Progenitor cell of endocrine pancreas (in vitro differentiated cells): ENCODE measurements at regions not wholly inside any gene's neighbourhood (a gene's known extent, or its start where the extent isn't known, plus 50 kb on each side); places are given as distances from the start of the nearest gene placed in this dataset.
"Not testable (repeated sequence)": the region's sequence is repeated elsewhere in the genome, so short reads cannot be mapped to it uniquely, and the experiment has no call there.

Experiments
- DNase-seq: peaks from one replicate; pipeline ENCODE4 v3.0.0; 2021; ENCODE audit warnings: low spot score; ENCODE audit not compliant: unreplicated experiment
- H3K27ac Mint-ChIP-seq: 2 replicates; pipeline ENCODE4 v1.8.0; 2021; ENCODE audit warnings: mild to moderate bottlenecking, moderate library complexity, mixed read lengths
- H3K27me3 Mint-ChIP-seq: 2 replicates; pipeline ENCODE4 v1.8.0; 2021; ENCODE audit warnings: mixed read lengths
- H3K36me3 Mint-ChIP-seq: 2 replicates; pipeline ENCODE4 v1.8.0; 2022; ENCODE audit warnings: mixed read lengths; ENCODE audit not compliant: insufficient read depth
- H3K4me1 Mint-ChIP-seq: 2 replicates; pipeline ENCODE4 v1.8.0; 2021; ENCODE audit warnings: low read depth, mixed read lengths
- H3K4me3 Mint-ChIP-seq: 2 replicates; pipeline ENCODE4 v1.8.0; 2021; ENCODE audit warnings: low read depth, mild to moderate bottlenecking, moderate library complexity, mixed read lengths
- H3K9me3 Mint-ChIP-seq: 2 replicates; pipeline ENCODE4 v1.8.0; 2021; ENCODE audit warnings: low read depth, mixed read lengths
- CTCF ChIP-seq: fragments of 200-600 bp; sonication (generic); IDR thresholded peaks from one replicate; pipeline ENCODE4 v1.5.0; 2021; ENCODE audit warnings: antibody characterized with exemption, mild to moderate bottlenecking; ENCODE audit not compliant: unreplicated experiment

- Mint-ChIP-seq H3K27me3 (no peaks in the 10 kb centered on the region), H3K4me1 (no peaks in the 10 kb centered on the region), H3K36me3 (no peaks in the 10 kb centered on the region), H3K27ac (no peak overlapping the region), H3K4me3 (no peak overlapping the region), H3K9me3 (no peaks in the 10 kb centered on the region)
- DNase-seq = no peak
- TF ChIP-seq CTCF = no peak
These were observed 518.1 kb downstream of the UQCRFS1 start for GRCh38 chr19:28694812-28695211.

- Mint-ChIP-seq H3K9me3 (no peaks in the 10 kb centered on the region), H3K36me3 (no peaks in the 10 kb centered on the region), H3K4me3 (no peak overlapping the region), H3K27me3 (no peaks in the 10 kb centered on the region), H3K27ac (no peak overlapping the region), H3K4me1 (no peaks in the 10 kb centered on the region)
- no peak for DNase-seq
- TF ChIP-seq CTCF = no peak
These were observed 521.3 kb downstream of the UQCRFS1 start for GRCh38 chr19:28691683-28692082.

GRCh38 chr19:28689464-28689863 is 523.5 kb downstream of the UQCRFS1 start:
- not testable (repeated sequence) for H3K27ac Mint-ChIP-seq, H3K4me1 Mint-ChIP-seq, H3K27me3 Mint-ChIP-seq, H3K36me3 Mint-ChIP-seq, H3K9me3 Mint-ChIP-seq, H3K4me3 Mint-ChIP-seq, DNase-seq

GRCh38 chr19:28687296-28687695 is 525.7 kb downstream of the UQCRFS1 start:
- H3K27ac Mint-ChIP-seq = no peak overlapping the region
- no peaks in the 10 kb centered on the region for H3K9me3 Mint-ChIP-seq
- DNase-seq = no peak
- H3K36me3 Mint-ChIP-seq = no peaks in the 10 kb centered on the region
- H3K4me1 Mint-ChIP-seq = no peaks in the 10 kb centered on the region
- TF ChIP-seq CTCF = no peak
- peaks cover 4% of the 10 kb centered on the region for H3K27me3 Mint-ChIP-seq
- no peak overlapping the region for H3K4me3 Mint-ChIP-seq

- H3K4me1 Mint-ChIP-seq = no peaks in the 10 kb centered on the region
- H3K27me3 Mint-ChIP-seq = peaks cover 4% of the 10 kb centered on the region
- no peaks in the 10 kb centered on the region for H3K9me3 Mint-ChIP-seq
- no peak for DNase-seq
- TF ChIP-seq CTCF = no peak
- no peak overlapping the region for H3K4me3 Mint-ChIP-seq
- no peaks in the 10 kb centered on the region for H3K36me3 Mint-ChIP-seq
- no peak overlapping the region for H3K27ac Mint-ChIP-seq
These were observed 526.2 kb downstream of the UQCRFS1 start for GRCh38 chr19:28686756-28687155.

GRCh38 chr19:28685802-28686201 is 527.1 kb downstream of the UQCRFS1 start:
- no peak for TF ChIP-seq CTCF
- Mint-ChIP-seq H3K4me1 (no peaks in the 10 kb centered on the region), H3K4me3 (no peak overlapping the region), H3K9me3 (no peaks in the 10 kb centered on the region), H3K36me3 (no peaks in the 10 kb centered on the region), H3K27ac (no peak overlapping the region), H3K27me3 (peaks cover 4% of the 10 kb centered on the region)
- no peak for DNase-seq

GRCh38 chr19:28685077-28685476 is 527.9 kb downstream of the UQCRFS1 start:
- H3K36me3 Mint-ChIP-seq, H3K4me3 Mint-ChIP-seq, H3K27ac Mint-ChIP-seq, H3K4me1 Mint-ChIP-seq, H3K9me3 Mint-ChIP-seq, H3K27me3 Mint-ChIP-seq, DNase-seq: not testable (repeated sequence)
